Epithelial cell of esophagus (primary cell): ENCODE measurements at regions not wholly inside any gene's neighbourhood (a gene's known extent, or its start where the extent isn't known, plus 50 kb on each side); places are given as distances from the start of the nearest gene placed in this dataset.
"Not testable (repeated sequence)": the region's sequence is repeated elsewhere in the genome, so short reads cannot be mapped to it uniquely, and the experiment has no call there.

Experiments used
- DNase-seq: peaks from one replicate; pipeline ENCODE4 v3.0.0; 2010; ENCODE audit warnings: low read depth
- H3K4me3 ChIP-seq: 2 replicates; pipeline ENCODE4 v1.5.1; 2011; ENCODE audit warnings: mild to moderate bottlenecking, low read length, control low read depth
- TF ChIP-seq, protein P1 (sequence below): IDR thresholded peaks from 2 replicates; pipeline ENCODE4 v1.5.1; 2011; ENCODE audit warnings: low read depth, mild to moderate bottlenecking, low read length, control low read depth, inconsistent platforms; ENCODE audit not compliant: insufficient read depth; ENCODE audit errors: missing control alignments

DNA sequence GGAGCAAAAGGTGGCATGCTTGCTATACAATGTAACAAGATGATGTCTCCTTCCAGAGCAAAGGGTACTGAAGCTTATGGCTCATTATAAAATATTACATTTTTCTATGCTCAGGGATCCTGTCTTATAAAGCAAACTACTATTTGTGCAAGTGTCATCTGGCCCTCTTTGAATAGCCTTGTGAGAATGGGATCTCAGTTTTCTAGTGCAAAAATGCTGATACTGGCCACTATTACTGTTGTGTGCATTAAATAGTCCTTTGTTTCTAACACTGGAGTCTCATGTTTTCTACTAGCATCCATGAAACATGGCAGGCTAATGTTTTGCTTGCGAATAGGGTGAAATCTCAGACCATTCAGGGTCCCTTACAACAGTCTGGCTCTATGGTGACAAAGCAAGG, 823.0 kb downstream of the REEP3 start:
- no peak overlapping the region for H3K4me3 ChIP-seq
- no peak for DNase-seq
- TF ChIP-seq, protein P1, sequence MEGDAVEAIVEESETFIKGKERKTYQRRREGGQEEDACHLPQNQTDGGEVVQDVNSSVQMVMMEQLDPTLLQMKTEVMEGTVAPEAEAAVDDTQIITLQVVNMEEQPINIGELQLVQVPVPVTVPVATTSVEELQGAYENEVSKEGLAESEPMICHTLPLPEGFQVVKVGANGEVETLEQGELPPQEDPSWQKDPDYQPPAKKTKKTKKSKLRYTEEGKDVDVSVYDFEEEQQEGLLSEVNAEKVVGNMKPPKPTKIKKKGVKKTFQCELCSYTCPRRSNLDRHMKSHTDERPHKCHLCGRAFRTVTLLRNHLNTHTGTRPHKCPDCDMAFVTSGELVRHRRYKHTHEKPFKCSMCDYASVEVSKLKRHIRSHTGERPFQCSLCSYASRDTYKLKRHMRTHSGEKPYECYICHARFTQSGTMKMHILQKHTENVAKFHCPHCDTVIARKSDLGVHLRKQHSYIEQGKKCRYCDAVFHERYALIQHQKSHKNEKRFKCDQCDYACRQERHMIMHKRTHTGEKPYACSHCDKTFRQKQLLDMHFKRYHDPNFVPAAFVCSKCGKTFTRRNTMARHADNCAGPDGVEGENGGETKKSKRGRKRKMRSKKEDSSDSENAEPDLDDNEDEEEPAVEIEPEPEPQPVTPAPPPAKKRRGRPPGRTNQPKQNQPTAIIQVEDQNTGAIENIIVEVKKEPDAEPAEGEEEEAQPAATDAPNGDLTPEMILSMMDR = no peak

DNA sequence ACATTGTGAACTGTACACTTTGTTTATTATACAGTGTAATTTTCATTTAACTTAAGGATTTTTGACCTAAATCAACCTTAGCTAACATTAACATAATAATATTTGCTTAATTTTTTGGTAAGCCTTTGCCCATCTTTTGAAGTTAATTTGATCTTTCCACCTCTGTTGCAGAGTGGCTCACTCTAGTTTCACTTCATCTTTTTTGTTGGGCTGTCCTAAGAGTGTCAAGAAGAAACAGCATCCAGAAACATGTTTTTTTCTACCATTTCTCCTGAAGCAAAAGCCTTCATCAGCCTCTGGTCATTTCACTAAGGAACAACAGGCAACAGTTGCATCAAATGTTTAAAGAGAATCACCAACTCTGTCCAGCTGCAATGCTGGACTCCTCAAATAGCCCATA, 824.7 kb downstream of the REEP3 start:
- no peak for DNase-seq
- TF ChIP-seq, protein P1 = no peak
- no peak overlapping the region for H3K4me3 ChIP-seq

DNA sequence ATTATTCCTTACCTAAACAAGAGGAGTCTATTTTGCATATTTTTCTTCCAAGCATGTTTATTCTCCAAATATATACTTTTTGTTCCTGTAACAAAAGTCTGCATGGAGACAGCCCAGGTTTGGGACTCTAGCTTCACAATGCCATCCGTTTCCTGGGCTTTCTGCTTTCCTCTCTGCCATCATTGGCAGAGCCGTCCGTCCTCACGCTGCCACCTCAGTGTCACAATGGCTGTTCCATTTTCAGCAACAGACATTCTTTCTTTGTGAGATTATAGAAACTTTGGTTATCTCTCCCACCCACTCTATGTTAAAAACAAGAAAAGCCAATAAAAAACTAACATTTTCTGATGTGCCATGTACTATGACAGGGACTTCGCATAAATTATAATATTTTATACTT, 825.2 kb downstream of the REEP3 start:
- H3K4me3 ChIP-seq = no peak overlapping the region
- DNase-seq = no peak
- TF ChIP-seq, protein P1 = no peak

GRCh38 chr10:64350665-64351064, 829.5 kb downstream of the REEP3 start:
- no peak for DNase-seq
- TF ChIP-seq, protein P1 = no peak
- H3K4me3 ChIP-seq = no peak overlapping the region

DNA sequence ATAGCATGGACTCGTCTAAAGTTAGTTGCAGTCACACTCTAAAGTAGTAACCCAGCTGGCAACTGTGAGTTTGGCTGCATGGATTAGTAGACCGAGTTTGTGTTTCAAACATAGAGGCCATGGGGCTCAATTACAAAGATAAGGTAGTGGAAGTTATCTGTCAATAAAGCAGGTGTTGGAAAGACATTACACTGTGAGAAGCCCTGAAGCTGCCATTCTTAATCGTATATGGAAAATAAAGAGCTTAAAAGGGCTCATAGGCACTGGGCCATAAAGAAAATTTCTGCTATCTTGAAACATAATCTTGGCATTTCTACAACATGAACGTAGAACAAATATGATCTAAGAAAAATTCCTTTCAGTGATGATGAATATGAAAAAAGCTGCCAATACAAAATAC, 837.7 kb downstream of the REEP3 start:
- no peak for DNase-seq
- TF ChIP-seq, protein P1 = no peak
- no peak overlapping the region for H3K4me3 ChIP-seq

GRCh38 chr10:64360240-64360639, 839.0 kb downstream of the REEP3 start:
- not testable (repeated sequence) for DNase-seq, H3K4me3 ChIP-seq

DNA sequence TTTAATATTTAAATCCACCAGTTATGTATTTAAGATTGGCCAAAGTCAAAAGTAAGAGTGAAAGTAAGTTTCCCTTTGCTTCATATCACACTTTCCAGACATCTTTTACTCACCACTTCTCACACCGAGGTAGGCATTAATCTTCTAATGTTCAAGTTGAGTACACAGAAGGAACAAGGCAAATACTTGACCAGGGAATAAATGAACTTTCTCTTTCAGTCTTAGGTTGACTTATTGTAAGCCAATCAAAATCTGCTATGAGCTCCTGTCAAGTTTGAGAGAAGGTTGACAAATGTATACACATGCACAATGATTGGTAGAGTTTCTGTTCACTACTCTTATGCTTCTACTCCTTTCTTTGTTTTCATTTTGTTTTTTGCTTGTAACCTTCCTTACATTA, 842.5 kb downstream of the REEP3 start:
- TF ChIP-seq, protein P1 = no peak
- DNase-seq = no peak
- no peak overlapping the region for H3K4me3 ChIP-seq

- DNase-seq = no peak
- TF ChIP-seq, protein P1 = no peak
- no peak overlapping the region for H3K4me3 ChIP-seq
These were observed 844.5 kb downstream of the REEP3 start for GRCh38 chr10:64365663-64366062.
